A172 (cell line): ENCODE measurements at regions not wholly inside any gene's neighbourhood (a gene's known extent, or its start where the extent isn't known, plus 50 kb on each side); places are given as distances from the start of the nearest gene placed in this dataset.

Experiments used
- DNase-seq: peaks from one replicate; pipeline ENCODE4 v3.0.0-alpha.2; 2015; ENCODE audit warnings: low spot score

- DNase-seq: no peak
Observed at GRCh38 chr3:35946854-35947515, 307.7 kb downstream of the ARPP21 start.

- no peak for DNase-seq
Observed at GRCh38 chr3:35950021-35950420, 310.7 kb downstream of the ARPP21 start.

DNA sequence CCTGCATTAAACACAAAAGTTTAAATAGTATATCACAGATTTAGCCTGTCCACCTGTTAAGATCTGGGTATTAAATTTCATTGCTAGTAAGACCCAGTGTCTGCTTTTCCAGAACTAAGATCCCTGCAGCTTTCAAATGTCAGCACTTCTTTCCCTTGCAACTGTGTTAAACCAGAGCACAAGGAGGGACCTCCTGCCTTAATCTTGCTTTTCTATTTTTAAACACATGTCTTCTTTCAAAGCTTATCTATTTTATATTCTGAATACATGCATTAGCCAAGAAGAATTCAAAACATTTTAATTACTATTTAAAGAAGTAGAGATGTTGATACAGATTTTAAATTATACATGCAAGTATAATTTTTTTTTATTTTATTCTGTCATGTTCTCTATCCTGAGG is 315.1 kb downstream of the ARPP21 start:
- no peak for DNase-seq

GRCh38 chr3:35965908-35966307 is 326.6 kb downstream of the ARPP21 start:
- peak; percentile 62 for DNase-seq

- no peak for DNase-seq
Observed at GRCh38 chr3:35966629-35967464, 327.5 kb downstream of the ARPP21 start.

- DNase-seq: no peak
Observed at GRCh38 chr3:35968043-35968622, 328.8 kb downstream of the ARPP21 start.

DNA sequence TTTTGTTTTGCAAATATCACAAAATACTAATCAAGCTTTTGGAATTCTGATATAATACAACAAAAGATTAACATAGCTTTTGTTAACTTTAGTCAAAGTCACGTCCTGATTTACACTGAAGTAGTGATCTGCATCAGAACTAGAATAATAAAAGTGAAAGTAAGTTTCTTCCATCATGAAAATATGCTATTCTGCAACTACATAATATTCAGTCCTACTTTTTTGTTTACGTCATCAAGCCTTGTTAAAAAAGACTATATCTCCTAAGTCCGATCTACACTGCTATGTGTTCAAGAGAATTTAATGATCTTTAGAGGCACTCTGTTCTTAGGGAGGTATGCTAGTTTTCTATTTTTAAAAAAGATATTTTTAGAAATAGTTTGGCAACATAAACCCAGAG is 330.1 kb downstream of the ARPP21 start:
- no peak for DNase-seq

GRCh38 chr3:35970793-35971192 is 331.5 kb downstream of the ARPP21 start:
- DNase-seq: no peak

DNA sequence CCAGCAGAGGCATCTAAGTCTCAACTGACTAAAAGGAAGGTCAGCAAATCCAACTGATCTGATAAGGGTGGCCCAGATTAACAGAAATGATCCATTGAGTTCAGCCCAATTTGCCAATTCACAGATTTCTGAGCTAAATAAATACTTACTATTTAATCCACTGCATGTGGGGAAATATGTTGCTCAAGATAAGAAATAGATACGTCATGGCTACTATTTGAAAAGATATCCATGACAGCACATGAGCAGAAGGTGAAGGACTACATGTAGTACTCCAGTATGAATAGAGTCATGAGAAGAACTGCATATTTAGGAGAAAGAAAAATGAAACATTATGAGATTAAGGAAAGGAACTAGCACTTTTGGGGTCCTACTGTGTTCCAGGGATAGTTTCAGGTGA is 332.4 kb downstream of the ARPP21 start:
- no peak for DNase-seq

DNA sequence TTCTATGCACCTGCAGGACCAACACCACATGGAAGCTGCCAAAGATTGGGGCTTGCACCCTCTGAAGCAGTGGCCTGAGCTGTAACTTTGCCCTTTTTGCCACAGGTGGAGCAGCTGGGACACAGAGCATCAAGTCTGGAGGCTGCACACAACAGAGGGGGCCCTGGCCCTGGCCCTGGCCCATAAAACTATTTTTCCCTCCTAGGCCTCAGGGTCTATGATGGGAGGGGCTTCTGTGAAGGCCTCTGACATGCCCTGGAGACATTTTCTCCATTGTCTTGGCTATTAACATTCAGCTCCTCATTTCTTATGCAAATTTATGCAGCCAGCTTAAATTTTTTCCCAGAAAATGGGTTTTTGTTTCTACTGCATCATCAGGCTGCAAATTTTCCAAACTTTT is 335.5 kb downstream of the ARPP21 start:
- no peak for DNase-seq

- no peak for DNase-seq
Observed at GRCh38 chr3:35986161-35986560, 346.8 kb downstream of the ARPP21 start.

GRCh38 chr3:35987386-35987785 is 348.1 kb downstream of the ARPP21 start:
- DNase-seq: no peak

DNA sequence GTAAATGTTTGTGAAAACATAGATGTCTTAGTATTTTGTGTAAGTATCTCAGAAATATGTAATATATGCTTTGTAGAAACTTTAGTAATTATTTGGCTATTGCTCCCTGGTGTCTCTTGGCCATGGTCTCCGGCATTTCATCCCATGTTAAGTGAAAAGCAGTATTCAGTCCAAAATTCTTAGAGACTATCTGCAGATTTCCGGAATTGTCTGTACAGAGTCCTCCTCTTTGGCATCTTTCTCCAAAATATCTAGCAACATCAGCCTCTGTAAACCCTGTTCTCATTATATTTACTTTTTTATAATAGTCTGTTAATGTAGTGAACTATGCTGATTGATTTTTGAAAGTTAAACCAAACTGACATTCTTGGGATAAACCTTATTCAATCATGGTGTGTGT is 352.7 kb downstream of the ARPP21 start:
- DNase-seq: no peak

- DNase-seq: no peak
Observed at GRCh38 chr3:36011791-36012190, 368.5 kb upstream of the STAC start.

DNA sequence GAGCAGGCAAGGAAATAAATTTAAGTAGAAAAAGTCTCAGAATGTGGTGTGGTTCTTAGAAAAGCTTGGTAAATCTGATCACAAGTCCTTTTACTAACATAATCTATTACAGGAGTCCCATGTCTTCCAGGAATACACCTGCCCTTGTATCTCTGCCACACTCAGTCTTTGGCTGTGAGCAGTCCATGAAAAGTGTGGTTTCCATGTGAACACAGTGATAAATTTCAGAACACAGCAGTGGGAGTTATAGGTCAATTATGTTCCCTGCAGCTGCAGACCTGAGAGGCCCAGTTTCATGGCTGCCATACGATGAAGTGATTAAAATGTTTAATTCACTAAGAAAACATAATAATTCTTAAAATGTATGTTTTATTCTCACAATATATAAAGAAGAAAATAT is 366.9 kb upstream of the STAC start:
- DNase-seq: no peak

DNA sequence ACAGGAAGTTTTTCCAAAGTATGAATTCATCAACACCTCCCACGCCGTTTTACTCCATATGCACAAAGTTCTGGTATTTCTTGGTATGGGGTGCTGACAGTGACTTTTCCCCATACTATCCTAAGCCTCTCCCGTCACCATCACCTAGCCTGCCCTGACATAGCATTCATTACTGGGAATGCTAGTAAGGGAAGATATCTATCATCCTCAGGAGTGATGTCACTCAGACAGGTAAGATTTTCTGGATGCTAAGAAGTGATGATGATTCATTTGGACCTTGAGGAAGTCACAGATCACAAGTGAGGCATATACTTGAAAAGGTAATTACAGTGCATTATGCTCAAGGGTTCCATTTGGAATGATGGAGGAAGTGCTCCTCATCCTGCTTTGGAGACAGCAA is 355.1 kb upstream of the STAC start:
- DNase-seq: no peak

GRCh38 chr3:36032180-36033047 is 347.9 kb upstream of the STAC start:
- no peak for DNase-seq

- DNase-seq: no peak
Observed at GRCh38 chr3:36058404-36059030, 321.8 kb upstream of the STAC start.

GRCh38 chr3:36060950-36061349 is 319.4 kb upstream of the STAC start:
- peak; percentile 58 for DNase-seq

- DNase-seq: peak; percentile 29
Observed at GRCh38 chr3:36063992-36064391, 316.3 kb upstream of the STAC start.

DNA sequence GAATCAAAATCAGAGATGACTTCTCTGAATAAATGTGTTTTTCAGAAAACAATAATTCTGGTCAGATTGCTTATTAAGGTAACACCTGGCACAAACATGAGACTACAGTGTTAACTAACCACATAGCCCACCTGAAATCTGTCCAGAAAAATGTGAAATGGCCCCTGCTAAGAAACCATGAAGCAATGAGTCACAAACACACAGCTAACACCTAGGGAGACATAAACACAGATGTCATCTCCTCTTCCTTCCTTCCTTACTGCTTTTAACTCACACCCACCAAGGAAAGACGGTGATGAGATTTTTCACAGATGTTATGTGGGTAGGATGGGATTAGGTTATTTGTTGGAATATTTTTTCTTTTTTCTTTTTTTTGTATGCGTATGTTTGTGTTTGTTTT is 315.0 kb upstream of the STAC start:
- peak; percentile 56 for DNase-seq

- DNase-seq: peak; percentile 4
Observed at GRCh38 chr3:36075491-36075890, 304.8 kb upstream of the STAC start.
